GM04504 (cell line): ENCODE measurements at regions not wholly inside any gene's neighbourhood (a gene's known extent, or its start where the extent isn't known, plus 50 kb on each side); places are given as distances from the start of the nearest gene placed in this dataset.

Source experiments
- DNase-seq: peaks from one replicate; pipeline ENCODE4 v3.0.0-alpha.2; 2012; ENCODE audit warnings: low read depth

DNA sequence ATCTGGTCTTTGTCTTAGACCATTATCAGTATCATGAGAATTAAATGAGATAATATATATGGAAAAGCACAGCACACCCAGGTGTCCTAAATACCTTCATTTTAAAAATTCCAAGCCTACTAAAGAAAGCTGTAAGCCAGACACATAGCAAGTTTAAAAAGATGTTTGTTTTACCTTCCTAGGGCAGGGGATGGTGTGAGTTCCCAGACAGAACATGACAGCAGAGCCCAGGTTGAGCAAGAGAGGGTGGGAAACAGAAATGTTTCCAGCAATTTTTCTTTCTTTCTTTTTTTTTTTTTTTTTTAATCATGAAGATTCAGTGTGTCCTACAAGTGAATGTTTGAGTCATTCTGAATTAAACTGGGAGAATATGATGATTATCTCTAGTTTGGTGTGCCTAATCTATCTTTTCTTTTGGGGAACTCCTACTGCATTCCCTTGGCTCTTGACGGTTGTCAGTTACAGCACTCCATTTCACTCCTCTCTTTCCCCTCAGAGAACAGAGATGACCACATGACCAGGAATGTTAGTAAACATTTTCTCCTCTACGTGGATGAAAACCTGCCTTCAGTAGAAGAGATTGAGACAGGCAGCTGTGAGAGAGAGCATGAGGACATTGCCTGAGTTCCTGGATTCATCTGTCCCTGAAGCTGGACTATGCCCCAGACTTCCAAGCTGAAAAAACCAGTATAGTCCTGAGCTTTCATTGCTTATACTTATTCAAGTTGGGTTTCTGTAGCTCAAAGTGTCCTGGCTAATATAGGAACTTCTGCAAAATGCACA lies 54.5 kb upstream of the ARL14 start:
- DNase-seq = no peak

- no peak for DNase-seq
Observed at GRCh38 chr3:160618878-160619277, 53.5 kb upstream of the KPNA4 start.

DNA sequence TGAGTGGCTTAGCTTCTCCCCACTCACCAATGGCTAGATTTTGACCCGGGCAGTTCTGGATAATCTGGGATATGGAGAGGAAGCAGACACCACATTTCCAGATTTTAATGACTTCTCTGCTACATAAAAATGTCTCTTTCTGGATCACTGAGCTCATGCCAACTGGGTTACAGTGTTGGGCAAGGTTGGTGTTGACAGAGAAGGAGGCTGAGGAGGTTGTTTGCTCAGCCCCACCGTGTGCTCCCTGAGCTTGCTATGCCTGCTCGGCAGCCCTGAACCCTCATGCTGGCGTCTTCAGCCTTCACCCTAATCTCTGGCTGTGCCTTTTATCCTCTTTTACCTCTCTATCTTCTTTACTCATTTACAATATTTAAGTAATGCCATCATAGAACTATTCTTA lies 53.0 kb upstream of the KPNA4 start:
- DNase-seq = no peak

DNA sequence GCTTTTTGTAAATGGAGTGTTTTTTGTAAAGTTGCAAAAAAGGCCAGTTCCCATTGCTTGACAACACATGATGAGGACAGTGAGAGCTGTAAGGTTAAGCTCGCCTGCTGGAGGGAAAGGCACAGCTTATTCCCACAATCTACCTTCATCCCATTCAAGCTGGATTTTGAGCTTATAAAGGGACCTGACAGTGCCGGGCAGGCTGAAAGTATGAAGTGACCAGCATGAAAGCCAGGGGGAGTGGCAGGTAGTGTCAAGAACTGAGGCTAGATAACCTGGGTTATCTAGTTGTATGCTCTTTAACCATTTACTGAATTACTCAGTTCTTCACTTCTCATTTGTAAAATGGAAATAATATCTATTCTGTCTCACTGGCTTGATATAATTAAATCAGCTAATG lies 52.3 kb upstream of the KPNA4 start:
- DNase-seq = no peak

GRCh38 chr3:160616716-160617115 lies 51.3 kb upstream of the KPNA4 start:
- peak; percentile 8 for DNase-seq

DNA sequence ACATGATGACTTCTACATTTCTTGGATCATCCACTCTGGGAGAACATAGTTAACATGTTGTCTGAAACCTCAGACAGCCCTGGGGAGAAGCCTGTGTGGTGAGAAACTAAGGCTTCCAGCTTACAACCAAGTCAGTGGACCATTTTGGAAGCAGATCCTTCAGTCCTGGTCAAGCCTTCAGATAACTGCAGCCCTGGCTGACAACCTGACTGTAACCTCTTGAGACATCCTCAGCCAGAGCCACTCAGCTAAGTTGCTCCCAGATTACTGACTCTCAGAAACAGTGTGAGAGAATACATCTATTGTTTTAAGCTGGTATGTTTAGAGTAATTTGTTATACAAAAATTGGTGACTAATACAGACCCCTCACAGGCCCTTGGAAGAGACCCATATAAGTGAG lies 50.9 kb upstream of the KPNA4 start:
- DNase-seq = no peak
